ENCODE measurements at regions not wholly inside any gene's neighbourhood (a gene's known extent, or its start where the extent isn't known, plus 50 kb on each side); places are given as distances from the start of the nearest gene placed in this dataset.

DNA sequence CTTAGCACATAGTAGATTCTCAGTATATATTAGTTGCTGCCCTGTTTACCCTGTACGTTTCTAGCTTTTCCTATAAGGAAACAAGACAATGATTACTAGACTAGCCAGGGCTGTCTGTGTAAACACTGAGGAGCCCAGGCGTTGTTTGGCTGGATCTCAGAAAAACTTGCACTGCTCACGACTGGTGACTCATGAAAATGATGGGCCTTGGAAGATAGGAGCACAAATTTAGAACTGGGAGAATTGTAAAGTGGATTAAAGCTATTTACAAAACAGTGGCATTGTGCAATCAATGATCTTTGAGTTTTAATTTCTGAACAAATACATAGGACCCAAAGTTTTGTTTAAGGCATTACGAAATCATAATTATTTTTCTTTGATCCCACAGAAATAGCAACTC, 276.9 kb downstream of the FAM76B start:
- H3K9me3 ChIP-seq (ENCODE audit: insufficient read depth, low read length, severe bottlenecking) = no peaks in the 10 kb centered on the region
- no peaks in the 10 kb centered on the region for H3K36me3 ChIP-seq (ENCODE audit: insufficient read depth, low read length)
- TF ChIP-seq, protein P1, sequence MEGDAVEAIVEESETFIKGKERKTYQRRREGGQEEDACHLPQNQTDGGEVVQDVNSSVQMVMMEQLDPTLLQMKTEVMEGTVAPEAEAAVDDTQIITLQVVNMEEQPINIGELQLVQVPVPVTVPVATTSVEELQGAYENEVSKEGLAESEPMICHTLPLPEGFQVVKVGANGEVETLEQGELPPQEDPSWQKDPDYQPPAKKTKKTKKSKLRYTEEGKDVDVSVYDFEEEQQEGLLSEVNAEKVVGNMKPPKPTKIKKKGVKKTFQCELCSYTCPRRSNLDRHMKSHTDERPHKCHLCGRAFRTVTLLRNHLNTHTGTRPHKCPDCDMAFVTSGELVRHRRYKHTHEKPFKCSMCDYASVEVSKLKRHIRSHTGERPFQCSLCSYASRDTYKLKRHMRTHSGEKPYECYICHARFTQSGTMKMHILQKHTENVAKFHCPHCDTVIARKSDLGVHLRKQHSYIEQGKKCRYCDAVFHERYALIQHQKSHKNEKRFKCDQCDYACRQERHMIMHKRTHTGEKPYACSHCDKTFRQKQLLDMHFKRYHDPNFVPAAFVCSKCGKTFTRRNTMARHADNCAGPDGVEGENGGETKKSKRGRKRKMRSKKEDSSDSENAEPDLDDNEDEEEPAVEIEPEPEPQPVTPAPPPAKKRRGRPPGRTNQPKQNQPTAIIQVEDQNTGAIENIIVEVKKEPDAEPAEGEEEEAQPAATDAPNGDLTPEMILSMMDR (IDR thresholded peaks at IDR 0.05; ENCODE audit: borderline replicate concordance, extremely low read depth, low read length, poor library complexity, severe bottlenecking) = no peak
- TF ChIP-seq EZH2 (IDR thresholded peaks at IDR 0.05; ENCODE audit: borderline replicate concordance, low read depth, low read length, severe bottlenecking) = no peak
- H3K4me1 ChIP-seq (ENCODE audit: insufficient read depth, low read length) = no peaks in the 10 kb centered on the region
- H3K79me2 ChIP-seq (ENCODE audit: insufficient read depth, low read length) = no peaks in the 10 kb centered on the region
- DNase-seq (no peak), ATAC-seq (ENCODE audit: insufficient read depth, low read depth) (no peak)
- H3K4me2 ChIP-seq (ENCODE audit: insufficient read depth, low read length) = no peak overlapping the region
- H2AFZ ChIP-seq (ENCODE audit: low read depth, low read length) = no peak overlapping the region
- H4K20me1 ChIP-seq (ENCODE audit: insufficient read depth, low read length) = no peaks in the 10 kb centered on the region
- peaks cover 4% of the 10 kb centered on the region for H3K27me3 ChIP-seq (ENCODE audit: insufficient read depth, low read length, poor library complexity)
- no peak overlapping the region for H3K27ac ChIP-seq (ENCODE audit: low read length)
- H3K4me3 ChIP-seq (ENCODE audit: low read depth in 1 of 2, low read length in 2 of 2) = no peak overlapping the region
- H3K9ac ChIP-seq (ENCODE audit: low read depth, low read length) = no peak overlapping the region

DNA sequence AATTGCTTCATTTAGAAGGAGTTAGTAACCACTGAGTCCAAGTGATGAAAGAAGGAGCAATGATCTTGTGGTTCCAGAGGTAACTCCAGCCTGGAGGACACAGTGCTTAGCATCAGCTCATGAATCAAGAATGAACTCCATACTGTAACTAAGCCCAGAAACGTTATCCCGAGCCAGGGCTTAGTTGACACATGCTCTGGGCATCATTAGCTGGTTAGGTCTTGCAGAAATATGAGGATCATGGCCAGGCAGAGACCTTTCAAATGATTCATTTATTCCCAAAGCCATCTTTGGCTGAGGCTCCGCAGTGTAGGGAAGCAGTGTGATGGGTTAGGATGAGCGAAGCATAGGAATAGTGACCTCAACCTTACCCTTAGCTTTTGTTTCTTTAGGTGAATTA, 277.4 kb downstream of the FAM76B start:
- H3K27me3 ChIP-seq (ENCODE audit: insufficient read depth, low read length, poor library complexity) = peaks cover 4% of the 10 kb centered on the region
- H3K4me2 ChIP-seq (ENCODE audit: insufficient read depth, low read length) = no peak overlapping the region
- DNase-seq = no peak
- no peaks in the 10 kb centered on the region for H3K36me3 ChIP-seq (ENCODE audit: insufficient read depth, low read length)
- no peak for TF ChIP-seq EZH2 (IDR thresholded peaks at IDR 0.05; ENCODE audit: borderline replicate concordance, low read depth, low read length, severe bottlenecking)
- TF ChIP-seq, protein P1 (IDR thresholded peaks at IDR 0.05; ENCODE audit: borderline replicate concordance, extremely low read depth, low read length, poor library complexity, severe bottlenecking) = no peak
- H3K27ac ChIP-seq (ENCODE audit: low read length) = no peak overlapping the region
- no peaks in the 10 kb centered on the region for H3K4me1 ChIP-seq (ENCODE audit: insufficient read depth, low read length)
- ATAC-seq (ENCODE audit: insufficient read depth, low read depth) = no peak
- no peak overlapping the region for H3K9ac ChIP-seq (ENCODE audit: low read depth, low read length)
- H2AFZ ChIP-seq (ENCODE audit: low read depth, low read length) = no peak overlapping the region
- no peaks in the 10 kb centered on the region for H4K20me1 ChIP-seq (ENCODE audit: insufficient read depth, low read length)
- H3K4me3 ChIP-seq (ENCODE audit: low read depth in 1 of 2, low read length in 2 of 2) = no peak overlapping the region
- H3K79me2 ChIP-seq (ENCODE audit: insufficient read depth, low read length) = no peaks in the 10 kb centered on the region
- H3K9me3 ChIP-seq (ENCODE audit: insufficient read depth, low read length, severe bottlenecking) = no peaks in the 10 kb centered on the region

DNA sequence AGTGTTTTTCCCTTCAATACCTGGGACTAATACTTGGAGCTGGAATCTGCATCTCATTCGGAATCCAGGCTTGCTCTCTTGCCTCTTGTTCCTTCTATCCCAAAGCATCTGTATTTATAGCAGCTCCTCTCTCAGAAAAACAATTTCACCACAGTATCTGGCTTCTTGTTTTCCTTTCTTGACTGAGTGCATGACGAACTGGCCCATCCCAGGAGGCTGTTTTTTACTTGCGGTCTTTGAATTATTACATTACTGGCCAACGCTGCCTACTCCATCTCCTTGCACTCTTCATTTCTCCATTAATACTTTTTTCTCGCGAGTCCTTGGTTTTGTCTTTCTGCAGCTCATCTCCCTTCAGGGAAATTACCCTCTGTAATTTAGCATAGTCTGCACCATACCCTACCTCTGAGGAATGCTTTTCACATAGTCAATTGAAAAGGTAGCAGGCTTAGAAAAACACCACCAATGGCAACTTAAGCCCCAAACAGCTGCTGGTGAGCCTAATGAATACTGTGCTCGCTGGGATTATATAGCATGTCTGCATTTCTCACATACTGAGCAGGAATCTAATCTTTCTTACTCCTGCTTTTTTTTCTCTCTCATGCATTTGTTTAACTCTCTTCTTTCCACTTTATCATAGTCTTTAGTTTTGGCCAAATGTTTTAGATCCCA, 277.4 kb upstream of the SESN3 start:
- H3K36me3 ChIP-seq (ENCODE audit: insufficient read depth, low read length) = no peaks in the 10 kb centered on the region
- DNase-seq (no peak), ATAC-seq (ENCODE audit: insufficient read depth, low read depth) (no peak)
- no peaks in the 10 kb centered on the region for H3K9me3 ChIP-seq (ENCODE audit: insufficient read depth, low read length, severe bottlenecking)
- H3K9ac ChIP-seq (ENCODE audit: low read depth, low read length) = no peak overlapping the region
- no peak overlapping the region for H3K4me3 ChIP-seq (ENCODE audit: low read depth in 1 of 2, low read length in 2 of 2)
- no peak overlapping the region for H3K27ac ChIP-seq (ENCODE audit: low read length)
- no peak overlapping the region for H3K4me2 ChIP-seq (ENCODE audit: insufficient read depth, low read length)
- TF ChIP-seq, protein P1 (IDR thresholded peaks at IDR 0.05; ENCODE audit: borderline replicate concordance, extremely low read depth, low read length, poor library complexity, severe bottlenecking) = no peak
- no peak for TF ChIP-seq EZH2 (IDR thresholded peaks at IDR 0.05; ENCODE audit: borderline replicate concordance, low read depth, low read length, severe bottlenecking)
- no peaks in the 10 kb centered on the region for H3K79me2 ChIP-seq (ENCODE audit: insufficient read depth, low read length)
- peaks cover 4% of the 10 kb centered on the region for H3K27me3 ChIP-seq (ENCODE audit: insufficient read depth, low read length, poor library complexity)
- no peak overlapping the region for H2AFZ ChIP-seq (ENCODE audit: low read depth, low read length)
- H4K20me1 ChIP-seq (ENCODE audit: insufficient read depth, low read length) = no peaks in the 10 kb centered on the region
- H3K4me1 ChIP-seq (ENCODE audit: insufficient read depth, low read length) = no peaks in the 10 kb centered on the region

All from DND-41 (cell line).